Esophagus muscularis mucosa (tissue), 4 donors: ENCODE measurements at regions not wholly inside any gene's neighbourhood (a gene's known extent, or its start where the extent isn't known, plus 50 kb on each side); places are given as distances from the start of the nearest gene placed in this dataset.

Source experiments
- DNase-seq: peaks from one replicate; pipeline ENCODE4 v3.0.0-alpha.2; 2017; ENCODE audit errors: extremely low spot score
- H3K27ac ChIP-seq, 4 donors: fragments of 200-600 bp; sonication (generic); replicated peaks in 1 of 4; 1 replicate in 3 of 4; 2 replicates in 1 of 4; pipeline ENCODE4 v1.5.1; 2016 to 2019; ENCODE audit warnings: mild to moderate bottlenecking in 1 of 4
- H3K27me3 ChIP-seq, 4 donors: fragments of 200-600 bp; sonication (generic); one replicate each; pipeline versions ENCODE4 v1.5.1 to v1.6.0; 2016 to 2019
- H3K36me3 ChIP-seq, 4 donors: fragments of 200-600 bp; sonication (generic); one replicate each; pipeline ENCODE4 v1.5.1; 2016 to 2019
- H3K4me1 ChIP-seq, 4 donors: fragments of 200-600 bp; sonication (generic); one replicate each; pipeline ENCODE4 v1.5.1; 2016 to 2019
- H3K4me3 ChIP-seq, 4 donors: fragments of 200-600 bp; sonication (generic); 1 replicate in 2 of 4; 2 replicates in 2 of 4; pipeline ENCODE4 v1.5.1; 2016 to 2019; ENCODE audit warnings: mild to moderate bottlenecking in 4 of 4, moderate library complexity in 1 of 4
- H3K9me3 ChIP-seq, 4 donors: fragments of 200-600 bp; sonication (generic); 1 replicate in 3 of 4; 2 replicates in 1 of 4; pipeline ENCODE4 v1.5.1; 2016 to 2019
- EP300 ChIP-seq: sonication (generic); formaldehyde crosslinking; IDR thresholded peaks from one replicate; pipeline ENCODE4 v1.6.1; 2017; ENCODE audit warnings: antibody characterized with exemption
- POLR2A ChIP-seq: fragments of 450-650 bp; IDR thresholded peaks from one replicate; pipeline ENCODE4 v1.6.1; 2017; ENCODE audit warnings: antibody characterized with exemption, moderate library complexity, mild to moderate bottlenecking, low read depth
- POLR2AphosphoS5 ChIP-seq, 2 donors: sonication (generic); formaldehyde crosslinking; IDR thresholded peaks; one replicate each; pipeline ENCODE4 v1.6.1; 2017; ENCODE audit warnings: antibody characterized with exemption in 2 of 2
- WGBS: methylation state at CpG from one replicate; pipeline ENCODE4 v1.1.5; 2018; 5-methylcytosine and 5-hydroxymethylcytosine counted together
- intact Hi-C: fragments of 100-400 bp; cut with DNase I; formaldehyde crosslinking; loops from one replicate; pipeline ENCODE4 v1.15.1; 2023
- TF ChIP-seq, protein P1 (sequence below), 3 experiments: fragments of 200-600 bp in 2 of 3; fragments of 450-650 bp in 1 of 3; sonication (generic) in 2 of 3; IDR thresholded peaks; one replicate each; pipeline ENCODE4 v1.5.1; 2017 to 2019; ENCODE audit warnings: antibody characterized with exemption in 3 of 3, mild to moderate bottlenecking in 2 of 3, moderate library complexity in 1 of 3

DNA sequence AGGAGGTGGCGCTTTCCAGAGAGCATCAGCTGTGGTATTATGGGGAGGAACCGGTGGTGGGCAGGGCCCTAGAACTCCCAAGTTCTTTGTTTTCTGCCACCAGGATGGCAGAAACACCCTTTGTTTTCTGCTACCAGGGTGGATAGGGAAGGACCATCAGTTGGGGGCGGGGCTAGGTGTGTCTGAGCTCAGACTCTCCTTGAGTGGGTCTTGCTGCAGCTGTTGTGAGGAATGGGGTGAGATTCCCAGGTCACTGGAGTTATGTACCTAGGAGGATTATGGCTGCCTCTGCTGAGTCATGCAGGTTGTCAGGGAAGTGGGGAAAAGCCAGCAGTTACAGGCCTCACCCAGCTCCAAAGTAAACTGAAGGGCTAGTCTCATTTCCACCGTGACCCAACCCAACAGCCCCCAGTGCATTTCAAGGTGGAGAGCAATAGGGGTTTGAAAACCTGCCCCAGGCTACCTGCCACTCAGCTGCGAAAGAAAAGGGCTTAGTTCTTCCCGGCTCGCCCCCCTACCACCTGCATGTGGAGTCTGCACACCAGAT lies 167.8 kb upstream of the FAM241A start:
- Histone ChIP-seq H3K4me1 (no peaks in the 10 kb centered on the region), H3K4me3 (no peak overlapping the region), H3K9me3 (no peaks in the 10 kb centered on the region), H3K27me3 (no peaks in the 10 kb centered on the region), H3K27ac (no peak overlapping the region), H3K36me3 (no peaks in the 10 kb centered on the region)
- TF ChIP-seq, protein P1, sequence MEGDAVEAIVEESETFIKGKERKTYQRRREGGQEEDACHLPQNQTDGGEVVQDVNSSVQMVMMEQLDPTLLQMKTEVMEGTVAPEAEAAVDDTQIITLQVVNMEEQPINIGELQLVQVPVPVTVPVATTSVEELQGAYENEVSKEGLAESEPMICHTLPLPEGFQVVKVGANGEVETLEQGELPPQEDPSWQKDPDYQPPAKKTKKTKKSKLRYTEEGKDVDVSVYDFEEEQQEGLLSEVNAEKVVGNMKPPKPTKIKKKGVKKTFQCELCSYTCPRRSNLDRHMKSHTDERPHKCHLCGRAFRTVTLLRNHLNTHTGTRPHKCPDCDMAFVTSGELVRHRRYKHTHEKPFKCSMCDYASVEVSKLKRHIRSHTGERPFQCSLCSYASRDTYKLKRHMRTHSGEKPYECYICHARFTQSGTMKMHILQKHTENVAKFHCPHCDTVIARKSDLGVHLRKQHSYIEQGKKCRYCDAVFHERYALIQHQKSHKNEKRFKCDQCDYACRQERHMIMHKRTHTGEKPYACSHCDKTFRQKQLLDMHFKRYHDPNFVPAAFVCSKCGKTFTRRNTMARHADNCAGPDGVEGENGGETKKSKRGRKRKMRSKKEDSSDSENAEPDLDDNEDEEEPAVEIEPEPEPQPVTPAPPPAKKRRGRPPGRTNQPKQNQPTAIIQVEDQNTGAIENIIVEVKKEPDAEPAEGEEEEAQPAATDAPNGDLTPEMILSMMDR (IDR thresholded peaks at IDR 0.05), result no peak
- DNase-seq, result no peak
- intact Hi-C loops, result no loop called here
- WGBS, result 88% methylated on average over 5 of the region's 7 CpGs

DNA sequence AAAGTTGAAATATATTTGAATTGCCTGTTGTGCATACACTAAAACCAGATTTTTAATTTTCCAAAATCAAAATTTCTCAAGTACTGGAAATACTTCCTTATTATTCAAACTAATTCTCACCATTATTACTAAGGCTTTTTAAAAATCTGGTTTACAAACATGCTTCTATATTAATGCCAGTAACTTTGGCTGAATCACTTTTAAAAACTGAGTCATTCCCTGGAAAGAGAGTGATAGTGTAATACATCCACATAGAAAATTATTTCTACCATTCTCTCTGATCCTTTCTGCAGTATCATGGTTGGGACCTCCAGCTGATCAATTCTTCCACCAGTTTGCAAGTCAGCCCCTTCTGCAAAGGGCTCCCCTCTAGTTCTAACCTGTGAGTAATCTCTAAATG lies 165.3 kb upstream of the FAM241A start:
- no peak for DNase-seq
- intact Hi-C loops, result no loop called here
- Histone ChIP-seq H3K27me3 (no peaks in the 10 kb centered on the region), H3K9me3 (no peaks in the 10 kb centered on the region), H3K4me1 (no peaks in the 10 kb centered on the region), H3K27ac (no peak overlapping the region), H3K36me3 (no peaks in the 10 kb centered on the region), H3K4me3 (no peak overlapping the region)
- TF ChIP-seq, protein P1 (IDR thresholded peaks at IDR 0.05), result no peak
- TF ChIP-seq POLR2A (no peak), POLR2AphosphoS5 (IDR thresholded peaks at IDR 0.05) (no peak)

DNA sequence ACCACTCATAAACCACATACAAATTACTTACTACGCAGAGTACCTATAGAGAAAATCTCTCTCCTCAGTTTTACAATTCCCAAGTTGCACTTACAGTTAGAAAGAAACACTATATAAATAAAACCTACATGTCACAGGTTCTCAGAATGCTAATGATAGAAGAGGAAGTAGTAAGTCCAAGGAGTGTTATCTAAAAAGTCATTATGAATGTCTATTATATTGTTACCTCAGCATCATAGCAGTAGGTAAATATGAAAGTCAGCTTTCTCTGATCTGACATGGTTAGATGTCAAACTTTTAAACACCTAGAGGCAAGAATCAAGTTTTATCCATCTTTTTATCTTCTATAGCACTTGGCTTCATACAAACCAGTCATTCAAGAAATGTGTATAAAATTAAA lies 163.2 kb upstream of the FAM241A start:
- H3K27ac ChIP-seq, result no peak overlapping the region
- H3K9me3 ChIP-seq, result no peaks in the 10 kb centered on the region
- WGBS, result 97% methylated on average over 1 of the region's 1 CpG
- no peak for DNase-seq
- H3K27me3 ChIP-seq, result no peaks in the 10 kb centered on the region
- no peaks in the 10 kb centered on the region for H3K36me3 ChIP-seq
- TF ChIP-seq POLR2AphosphoS5 (IDR thresholded peaks at IDR 0.05) (no peak), POLR2A (no peak), EP300 (no peak)
- TF ChIP-seq, protein P1 (IDR thresholded peaks at IDR 0.05), result no peak
- intact Hi-C loops, result no loop called here
- H3K4me1 ChIP-seq, result no peaks in the 10 kb centered on the region
- H3K4me3 ChIP-seq, result no peak overlapping the region

DNA sequence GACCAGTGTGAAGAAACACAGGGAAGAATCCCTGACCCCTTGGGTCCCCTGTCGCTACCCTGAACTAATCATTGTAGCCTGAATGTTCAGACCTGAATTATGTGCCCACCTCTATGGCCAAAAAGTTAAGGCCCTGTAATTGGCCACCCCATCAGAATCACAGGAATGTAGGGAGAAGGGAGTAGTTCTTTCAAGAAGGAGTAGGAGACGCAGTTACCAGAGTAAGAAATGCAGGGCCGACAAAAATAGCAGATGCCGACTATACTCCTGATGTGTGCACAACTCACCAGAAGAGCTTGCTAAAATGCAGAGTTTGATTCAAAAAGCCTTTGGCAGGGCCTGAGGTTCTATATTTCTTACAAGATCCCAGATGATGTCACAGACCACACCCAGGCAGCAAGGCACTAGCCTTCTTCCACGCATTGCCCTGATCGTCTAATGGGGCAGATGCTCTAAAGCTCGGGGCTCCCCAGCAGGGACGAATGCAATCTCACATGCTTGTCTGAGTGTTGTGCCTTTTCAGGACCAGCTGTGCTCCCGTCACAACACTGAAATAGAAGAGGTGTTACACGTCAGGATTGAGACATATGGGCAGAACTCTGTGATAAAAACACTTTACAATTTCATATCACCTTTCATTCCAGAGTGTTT lies 161.0 kb upstream of the FAM241A start:
- no peaks in the 10 kb centered on the region for H3K36me3 ChIP-seq
- no peaks in the 10 kb centered on the region for H3K27me3 ChIP-seq
- H3K4me1 ChIP-seq, result no peaks in the 10 kb centered on the region
- TF ChIP-seq POLR2A, result no peak
- no peak for TF ChIP-seq POLR2AphosphoS5 (IDR thresholded peaks at IDR 0.05)
- TF ChIP-seq, protein P1 (IDR thresholded peaks at IDR 0.05), result no peak
- TF ChIP-seq EP300, result no peak
- 80% methylated on average over 6 of the region's 10 CpGs for WGBS
- intact Hi-C loops, result no loop called here
- DNase-seq, result no peak
- no peak overlapping the region for H3K4me3 ChIP-seq
- H3K9me3 ChIP-seq, result no peaks in the 10 kb centered on the region
- H3K27ac ChIP-seq, result no peak overlapping the region

DNA sequence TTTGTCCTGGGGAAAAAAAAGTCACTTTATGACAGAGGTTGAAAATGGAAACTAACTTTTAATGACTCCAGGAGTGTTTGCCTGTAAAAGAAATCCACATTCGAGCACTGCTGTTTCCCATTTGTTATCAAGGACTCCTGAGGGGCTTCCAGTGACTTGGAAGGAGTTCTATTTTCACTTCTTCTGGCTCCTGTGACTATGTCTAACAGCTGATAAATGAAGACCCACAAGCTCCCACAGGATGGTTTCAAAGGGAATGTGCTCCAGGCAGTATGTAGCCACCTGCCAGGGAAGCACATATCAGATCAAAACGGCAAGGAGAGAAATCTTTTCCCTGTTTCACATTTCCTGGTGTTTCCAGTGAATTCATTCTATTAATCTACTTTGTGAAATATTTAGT lies 159.8 kb upstream of the FAM241A start:
- no peak overlapping the region for H3K4me3 ChIP-seq
- no peaks in the 10 kb centered on the region for H3K9me3 ChIP-seq
- H3K27ac ChIP-seq, result no peak overlapping the region
- no peak for DNase-seq
- H3K27me3 ChIP-seq, result no peaks in the 10 kb centered on the region
- no peaks in the 10 kb centered on the region for H3K4me1 ChIP-seq
- intact Hi-C loops, result no loop called here
- no peaks in the 10 kb centered on the region for H3K36me3 ChIP-seq
- TF ChIP-seq POLR2A (no peak), EP300 (no peak), POLR2AphosphoS5 (IDR thresholded peaks at IDR 0.05) (no peak)
- TF ChIP-seq, protein P1 (IDR thresholded peaks at IDR 0.05), result no peak
- 25% methylated on average over 2 of the region's 2 CpGs for WGBS
